ENCODE measurements at regions not wholly inside any gene's neighbourhood (a gene's known extent, or its start where the extent isn't known, plus 50 kb on each side); places are given as distances from the start of the nearest gene placed in this dataset.

GRCh38 chr12:34334538-34334937, 312.2 kb downstream of the ALG10 start:
- Histone ChIP-seq H3K36me3 (ENCODE audit: control insufficient read depth, insufficient read depth, low read length) (no peaks in the 10 kb centered on the region), H3K4me2 (ENCODE audit: extremely low read depth, insufficient read depth, low read length) (no peak overlapping the region), H3K27me3 (ENCODE audit: control insufficient read depth, insufficient read depth, low read length) (no peaks in the 10 kb centered on the region), H2AFZ (ENCODE audit: low read length) (no peak overlapping the region), H3K4me1 (ENCODE audit: control insufficient read depth, extremely low read depth, insufficient read depth, low read length) (no peaks in the 10 kb centered on the region), H3K27ac (ENCODE audit: insufficient read depth, low read length) (no peak overlapping the region), H3K9ac (ENCODE audit: insufficient read depth, low read length) (no peak overlapping the region), H3K4me3 (replicated peaks in 1 of 4; ENCODE audit: control extremely low read depth in 1 of 4, insufficient read depth in 1 of 4, low read depth in 3 of 4, low read length in 4 of 4) (no peak overlapping the region), H3K9me3 (ENCODE audit: control insufficient read depth, insufficient read depth, low read depth, low read length) (no peaks in the 10 kb centered on the region), H4K20me1 (ENCODE audit: control insufficient read depth, extremely low read depth, insufficient read depth, low read length) (no peaks in the 10 kb centered on the region), H3K79me2 (ENCODE audit: control insufficient read depth, insufficient read depth, low read length) (no peaks in the 10 kb centered on the region)
- DNase-seq (ENCODE audit: low read depth in 2 of 2) = no peak
- no peak for TF ChIP-seq CTCF (conservative IDR thresholded peaks at IDR 0.05 in 1 of 2, IDR thresholded peaks at IDR 0.05 in 1 of 2; ENCODE audit: low read depth in 1 of 2, low read length in 2 of 2)
- TF ChIP-seq EZH2 (IDR thresholded peaks at IDR 0.05; ENCODE audit: low read length, missing control alignments) = no peak

GRCh38 chr12:34334953-34335743, 312.9 kb downstream of the ALG10 start:
- TF ChIP-seq EZH2 (IDR thresholded peaks at IDR 0.05; ENCODE audit: low read length, missing control alignments) = no peak
- TF ChIP-seq CTCF (conservative IDR thresholded peaks at IDR 0.05 in 1 of 2, IDR thresholded peaks at IDR 0.05 in 1 of 2; ENCODE audit: low read depth in 1 of 2, low read length in 2 of 2) = no peak
- Histone ChIP-seq H2AFZ (ENCODE audit: low read length) (no peak overlapping the region), H3K27me3 (ENCODE audit: control insufficient read depth, insufficient read depth, low read length) (no peaks in the 10 kb centered on the region), H3K79me2 (ENCODE audit: control insufficient read depth, insufficient read depth, low read length) (no peaks in the 10 kb centered on the region), H4K20me1 (ENCODE audit: control insufficient read depth, extremely low read depth, insufficient read depth, low read length) (no peaks in the 10 kb centered on the region), H3K4me2 (ENCODE audit: extremely low read depth, insufficient read depth, low read length) (no peak overlapping the region), H3K4me1 (ENCODE audit: control insufficient read depth, extremely low read depth, insufficient read depth, low read length) (no peaks in the 10 kb centered on the region), H3K9me3 (ENCODE audit: control insufficient read depth, insufficient read depth, low read depth, low read length) (no peaks in the 10 kb centered on the region), H3K9ac (ENCODE audit: insufficient read depth, low read length) (no peak overlapping the region), H3K4me3 (replicated peaks in 1 of 4; ENCODE audit: control extremely low read depth in 1 of 4, insufficient read depth in 1 of 4, low read depth in 3 of 4, low read length in 4 of 4) (no peak overlapping the region), H3K27ac (ENCODE audit: insufficient read depth, low read length) (no peak overlapping the region), H3K36me3 (ENCODE audit: control insufficient read depth, insufficient read depth, low read length) (no peaks in the 10 kb centered on the region)
- no peak for DNase-seq (ENCODE audit: low read depth in 2 of 2)

- Histone ChIP-seq H3K4me3 (replicated peaks in 1 of 4; ENCODE audit: control extremely low read depth in 1 of 4, insufficient read depth in 1 of 4, low read depth in 3 of 4, low read length in 4 of 4) (no peak overlapping the region), H3K27me3 (ENCODE audit: control insufficient read depth, insufficient read depth, low read length) (no peaks in the 10 kb centered on the region), H2AFZ (ENCODE audit: low read length) (no peak overlapping the region), H3K79me2 (ENCODE audit: control insufficient read depth, insufficient read depth, low read length) (no peaks in the 10 kb centered on the region), H3K9me3 (ENCODE audit: control insufficient read depth, insufficient read depth, low read depth, low read length) (no peaks in the 10 kb centered on the region), H3K27ac (ENCODE audit: insufficient read depth, low read length) (no peak overlapping the region), H3K4me1 (ENCODE audit: control insufficient read depth, extremely low read depth, insufficient read depth, low read length) (no peaks in the 10 kb centered on the region), H4K20me1 (ENCODE audit: control insufficient read depth, extremely low read depth, insufficient read depth, low read length) (no peaks in the 10 kb centered on the region), H3K36me3 (ENCODE audit: control insufficient read depth, insufficient read depth, low read length) (no peaks in the 10 kb centered on the region), H3K4me2 (ENCODE audit: extremely low read depth, insufficient read depth, low read length) (no peak overlapping the region), H3K9ac (ENCODE audit: insufficient read depth, low read length) (no peak overlapping the region)
- DNase-seq (ENCODE audit: low read depth in 2 of 2) = no peak
- TF ChIP-seq CTCF (conservative IDR thresholded peaks at IDR 0.05 in 1 of 2, IDR thresholded peaks at IDR 0.05 in 1 of 2; ENCODE audit: low read depth in 1 of 2, low read length in 2 of 2) (no peak), EZH2 (IDR thresholded peaks at IDR 0.05; ENCODE audit: low read length, missing control alignments) (no peak)
These were observed 313.5 kb downstream of the ALG10 start for GRCh38 chr12:34335819-34336262.

All from fibroblast of lung (primary cell).